ENCODE measurements at regions not wholly inside any gene's neighbourhood (a gene's known extent, or its start where the extent isn't known, plus 50 kb on each side); places are given as distances from the start of the nearest gene placed in this dataset.

- DNase-seq (peak; percentile 18), ATAC-seq (ENCODE audit: low read depth) (peak; percentile 59)
- H3K9me3 ChIP-seq (ENCODE audit: control insufficient read depth, insufficient read depth, low read length) = no peaks in the 10 kb centered on the region
- H2AFZ ChIP-seq (replicated peaks; ENCODE audit: low read length, poor library complexity) = no peak overlapping the region
- ChIA-PET POLR2A (ENCODE audit: unreplicated experiment) (no interaction called here), CTCF (no interaction called here)
- no peaks in the 10 kb centered on the region; the same call in 1 of the 2 replicates for H3K9me1 ChIP-seq (ENCODE audit: insufficient read depth, low read length)
- H3K56ac ChIP-seq (ENCODE audit: extremely low read depth, insufficient read depth, low read length) = no peak overlapping the region
- H2AK9ac ChIP-seq (replicated peaks; ENCODE audit: low read depth, low read length, poor library complexity) = no peak overlapping the region
- no peak overlapping the region for H3K4me3 ChIP-seq (ENCODE audit: insufficient read depth, low read depth, low read length)
- BruUV-seq (replicated peaks) = no TSS peak
- no peaks in the 10 kb centered on the region for H4K20me1 ChIP-seq (ENCODE audit: insufficient read depth, low read length)
- H2BK5ac ChIP-seq (ENCODE audit: low read depth, low read length, poor library complexity, severe bottlenecking) = no peak overlapping the region
- H2BK120ac ChIP-seq (ENCODE audit: low read depth, low read length) = no peak overlapping the region
- dilution Hi-C loops (cut with HindIII; ENCODE audit: low sequenced_read_pairs, unreplicated experiment) = no loop called here
- H3K14ac ChIP-seq (replicated peaks; ENCODE audit: low read depth, low read length) = no peak overlapping the region
- no peak overlapping the region for H3K9ac ChIP-seq (ENCODE audit: low read depth, low read length)
- H3K4me1 ChIP-seq (ENCODE audit: control insufficient read depth, insufficient read depth, low read length) = peaks cover under 1% of the 10 kb centered on the region; the same call in 1 of the 2 replicates
- H4K91ac ChIP-seq (ENCODE audit: insufficient read depth, low read depth, low read length) = no peak overlapping the region
- H3K79me1 ChIP-seq (ENCODE audit: low read depth in 1 of 2, low read length in 2 of 2) = no peaks in the 10 kb centered on the region
- intact Hi-C loops (cut with micrococcal nuclease) = no loop called here
- no peaks in the 10 kb centered on the region for H3K36me3 ChIP-seq (ENCODE audit: control insufficient read depth, insufficient read depth, low read length)
- 83% methylated on average over 1 of the region's 5 CpGs; no CpG with 5 or more reads in 1 of the 2 experiments for WGBS, 2 experiments (ENCODE audit: extremely low coverage in 2 of 2, insufficient read length in 1 of 2)
- no peak overlapping the region for H2BK20ac ChIP-seq (ENCODE audit: low read depth, low read length)
- H3K27ac ChIP-seq (ENCODE audit: insufficient read depth, low read length) = no peak overlapping the region
- H3K27me3 ChIP-seq (ENCODE audit: control insufficient read depth, insufficient read depth, low read length) = peaks cover 9% of the 10 kb centered on the region
- H3K23ac ChIP-seq (ENCODE audit: low read depth, low read length) = no peak overlapping the region
- in situ Hi-C loops (cut with MboI; ENCODE audit: low sequenced_read_pairs) = no loop called here
- H3K4me2 ChIP-seq (ENCODE audit: low read depth, low read length) = no peak overlapping the region
- no peak overlapping the region for H2BK15ac ChIP-seq (ENCODE audit: low read depth, low read length)
- no peak overlapping the region for H3K4ac ChIP-seq (ENCODE audit: low read depth, low read length)
- no peak overlapping the region for H3K18ac ChIP-seq (ENCODE audit: low read depth, low read length)
- no peak overlapping the region for H4K5ac ChIP-seq (ENCODE audit: low read depth, low read length)
- H4K8ac ChIP-seq (ENCODE audit: low read depth in 2 of 2, low read length in 2 of 2) = no peak overlapping the region
- no peak overlapping the region for H2AK5ac ChIP-seq (ENCODE audit: low read depth, low read length)
- TF ChIP-seq, protein P1, sequence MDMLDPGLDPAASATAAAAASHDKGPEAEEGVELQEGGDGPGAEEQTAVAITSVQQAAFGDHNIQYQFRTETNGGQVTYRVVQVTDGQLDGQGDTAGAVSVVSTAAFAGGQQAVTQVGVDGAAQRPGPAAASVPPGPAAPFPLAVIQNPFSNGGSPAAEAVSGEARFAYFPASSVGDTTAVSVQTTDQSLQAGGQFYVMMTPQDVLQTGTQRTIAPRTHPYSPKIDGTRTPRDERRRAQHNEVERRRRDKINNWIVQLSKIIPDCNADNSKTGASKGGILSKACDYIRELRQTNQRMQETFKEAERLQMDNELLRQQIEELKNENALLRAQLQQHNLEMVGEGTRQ (IDR thresholded peaks at IDR 0.05; ENCODE audit: low read depth, low read length) = no peak
- TF ChIP-seq NFE2L2 (IDR thresholded peaks at IDR 0.05; ENCODE audit: low read depth, low read length) (no peak), SMC3 (IDR thresholded peaks at IDR 0.05; ENCODE audit: low read depth, low read length) (no peak)
Measured at GRCh38 chr3:14295801-14296200, 106.6 kb upstream of the SLC6A6 start.
